HG03469 (cell line): ENCODE measurements at regions not wholly inside any gene's neighbourhood (a gene's known extent, or its start where the extent isn't known, plus 50 kb on each side); places are given as distances from the start of the nearest gene placed in this dataset.
"Not testable (repeated sequence)": the region's sequence is repeated elsewhere in the genome, so short reads cannot be mapped to it uniquely, and the experiment has no call there.

Source experiments
- ATAC-seq: cut with Tn5 transposase; IDR thresholded peaks from one replicate; pipeline ENCODE4 v1.9.1; 2021; ENCODE audit warnings: mild to moderate bottlenecking, moderate library complexity, moderate number of reproducible peaks; ENCODE audit not compliant: unreplicated experiment

GRCh38 chr6:121634586-121634985 lies 199.1 kb downstream of the GJA1 start:
- not testable (repeated sequence) for ATAC-seq

DNA sequence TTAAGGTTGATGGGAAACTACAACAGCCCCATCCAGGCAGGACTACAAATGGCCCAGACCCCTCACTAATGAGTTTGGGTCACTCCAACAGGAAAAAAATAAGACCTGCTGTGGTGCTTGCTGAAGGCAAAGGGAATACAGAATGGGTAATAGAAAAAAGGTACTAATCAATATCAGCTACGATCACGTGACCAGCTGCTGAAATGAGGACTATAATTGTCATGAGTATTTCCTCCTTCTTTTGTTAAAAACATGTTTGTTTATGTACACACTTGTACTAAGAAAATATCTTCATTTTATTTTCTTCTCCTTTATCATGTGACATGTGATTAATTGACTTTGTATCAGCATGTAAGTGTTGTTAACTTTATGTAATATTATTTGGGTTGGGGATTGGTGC lies 199.9 kb downstream of the GJA1 start:
- no peak for ATAC-seq

DNA sequence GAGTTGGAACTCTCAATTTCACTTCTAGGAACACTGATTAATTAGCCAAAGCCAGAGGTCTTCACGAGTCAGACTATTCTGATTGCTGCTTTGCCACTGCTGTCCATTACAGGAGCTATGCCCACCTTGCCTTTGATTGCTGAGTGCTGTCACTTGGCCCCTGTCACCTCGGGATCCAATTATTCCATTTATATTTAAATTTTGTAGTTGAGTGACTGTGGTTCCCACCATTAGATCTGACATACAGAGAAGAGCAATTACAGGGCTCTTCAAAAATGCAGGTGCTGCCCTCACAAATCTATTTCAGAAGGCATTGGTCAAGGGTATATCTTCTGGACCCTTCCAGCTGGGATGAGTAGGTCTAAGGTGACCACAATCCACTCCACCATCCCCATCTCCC lies 200.8 kb downstream of the GJA1 start:
- ATAC-seq = not testable (repeated sequence)

DNA sequence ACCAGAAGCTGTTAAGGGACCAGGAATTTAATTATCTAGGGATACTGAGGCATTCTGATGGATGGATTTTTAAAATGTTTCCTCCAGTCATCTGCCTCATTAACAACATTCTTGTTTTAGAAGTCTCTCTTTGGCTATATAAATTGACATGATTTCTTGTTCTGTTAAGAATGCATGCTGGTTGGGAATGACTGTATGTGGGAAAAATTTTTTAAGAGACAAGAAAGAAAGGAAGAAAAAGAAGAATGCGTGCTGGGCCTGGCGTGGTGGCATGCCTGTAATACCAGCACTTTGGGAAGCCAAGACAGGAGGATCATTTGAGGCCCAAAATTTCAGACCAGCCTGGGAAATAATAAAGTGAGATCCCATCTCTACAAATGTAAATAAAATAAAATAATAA lies 203.6 kb downstream of the GJA1 start:
- ATAC-seq = no peak

GRCh38 chr6:121641158-121641557 lies 205.7 kb downstream of the GJA1 start:
- ATAC-seq = no peak

DNA sequence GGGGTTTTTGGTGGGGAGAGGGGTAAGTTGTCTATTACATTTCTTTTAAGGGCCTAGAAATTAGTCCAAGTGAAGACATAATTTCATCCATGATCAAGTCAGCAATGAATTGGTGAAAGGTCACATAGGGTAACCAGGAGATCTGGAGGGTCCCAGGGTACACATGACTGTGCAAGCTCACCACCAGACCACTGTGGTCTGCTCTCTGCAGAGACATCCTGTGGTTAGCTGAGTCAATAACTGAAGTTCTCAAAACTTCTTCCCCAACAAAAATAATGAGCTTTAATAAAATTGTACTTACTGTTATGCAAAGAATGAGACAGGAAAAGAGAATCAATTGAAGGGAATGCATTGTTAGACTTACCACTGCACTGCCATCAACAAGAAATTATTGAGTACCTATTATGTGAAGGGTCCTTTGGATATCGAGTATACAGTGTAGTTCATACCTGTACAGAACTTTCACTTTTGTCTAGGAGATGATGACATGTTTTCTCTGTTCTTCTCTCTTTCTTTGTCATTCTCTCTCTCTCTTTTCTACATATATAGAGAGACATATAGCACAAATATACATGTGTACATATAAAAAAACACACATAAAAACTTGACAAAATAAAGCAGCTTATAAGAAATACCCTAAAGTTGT lies 209.8 kb downstream of the GJA1 start:
- ATAC-seq = no peak

- ATAC-seq = no peak
Measured at GRCh38 chr6:121647905-121648304, 212.5 kb downstream of the GJA1 start.

DNA sequence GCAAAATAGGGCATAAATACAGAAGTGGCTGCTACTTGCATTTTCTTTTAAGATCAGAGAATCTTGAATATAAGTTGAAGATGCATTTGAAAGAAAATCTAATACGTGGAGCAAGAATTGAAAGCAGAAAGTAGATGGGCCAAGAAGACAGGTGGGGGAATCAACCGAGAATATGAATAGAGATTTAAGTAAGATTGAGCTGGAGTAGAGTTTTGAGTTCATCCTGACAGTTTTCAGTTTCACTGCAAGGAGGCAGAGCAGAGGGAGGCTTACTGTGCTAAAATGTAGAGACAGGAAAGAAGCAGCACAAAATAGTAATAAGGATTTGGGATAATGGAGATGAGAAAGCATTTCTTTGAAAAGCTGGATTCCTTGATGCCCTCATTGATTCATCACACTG lies 214.5 kb downstream of the GJA1 start:
- ATAC-seq = no peak

DNA sequence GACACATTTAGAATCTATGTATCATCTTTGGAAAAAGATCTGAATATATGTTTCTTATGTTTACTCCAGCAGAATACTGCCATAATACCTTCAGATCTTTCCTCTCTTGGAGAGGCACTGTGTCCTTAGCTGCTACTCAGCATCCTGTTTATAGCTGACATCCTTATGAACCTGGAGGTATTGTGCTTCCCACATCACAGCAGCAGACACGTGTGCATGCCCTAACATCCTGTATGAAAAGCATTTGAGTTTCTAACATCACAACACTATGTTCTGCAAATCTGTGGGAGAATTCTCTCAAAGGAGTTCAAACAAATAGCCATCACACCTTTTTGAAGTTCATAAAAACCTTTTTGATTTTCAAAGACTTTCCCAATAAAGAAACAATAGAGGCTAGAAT lies 216.0 kb downstream of the GJA1 start:
- no peak for ATAC-seq

DNA sequence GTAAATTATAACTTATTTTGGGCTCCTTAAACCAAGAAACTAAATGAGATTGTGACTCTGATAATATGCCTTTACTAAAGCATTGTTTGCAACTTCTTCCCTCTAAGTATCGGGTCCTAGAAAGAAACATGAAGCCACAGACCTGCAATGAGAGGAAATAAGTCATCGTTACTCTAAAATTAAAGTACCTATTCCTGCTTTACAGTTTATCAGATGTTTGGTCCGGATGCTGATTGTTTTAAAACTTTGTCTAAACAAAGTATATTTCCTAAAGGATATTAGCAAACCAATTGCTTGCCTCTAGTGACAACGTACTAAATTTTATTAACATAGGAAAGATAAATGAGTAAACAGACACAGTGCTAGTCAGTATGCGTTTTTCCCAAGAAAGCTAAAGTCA lies 216.8 kb downstream of the GJA1 start:
- ATAC-seq = no peak

DNA sequence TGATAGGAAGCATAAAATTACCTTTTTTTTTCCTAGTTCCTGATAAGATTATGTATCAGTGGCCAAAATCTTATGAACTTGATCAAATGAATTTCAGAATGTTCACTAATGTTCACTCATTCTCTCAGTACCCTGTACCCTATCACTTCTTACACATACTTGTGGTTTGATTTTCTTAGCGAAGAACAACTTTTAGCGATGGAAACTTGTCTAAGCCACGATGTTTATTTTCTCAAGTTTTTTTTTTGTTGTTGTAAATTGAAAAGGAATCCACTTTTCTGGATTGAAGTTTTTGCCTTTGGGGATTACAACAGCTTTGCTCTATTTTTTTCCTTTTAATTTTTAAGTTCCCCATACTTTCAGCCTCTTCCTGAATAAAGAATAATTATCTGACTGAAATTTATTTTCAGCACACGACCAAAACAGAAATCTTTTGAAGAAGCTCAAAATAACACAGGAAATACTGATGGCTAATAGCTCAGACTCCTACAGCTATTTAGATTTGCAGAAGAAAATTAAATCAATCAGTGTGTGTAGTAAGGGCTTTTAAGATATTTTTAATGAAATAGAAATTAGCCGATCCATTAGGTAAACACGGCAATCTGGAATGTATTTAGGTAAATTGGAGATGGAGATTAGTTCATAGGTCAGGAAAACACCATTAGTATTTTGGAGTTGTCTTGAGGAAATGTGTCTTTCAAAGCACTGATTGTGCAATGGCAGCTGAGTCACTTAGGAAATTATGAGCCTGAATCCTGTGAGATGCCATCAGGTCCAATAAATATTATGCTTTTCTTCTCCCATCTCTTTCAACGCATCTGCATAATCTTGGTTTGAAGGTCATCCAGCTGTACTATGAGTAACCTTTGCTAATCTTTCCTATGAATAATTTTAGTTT lies 217.5 kb downstream of the GJA1 start:
- no peak for ATAC-seq

DNA sequence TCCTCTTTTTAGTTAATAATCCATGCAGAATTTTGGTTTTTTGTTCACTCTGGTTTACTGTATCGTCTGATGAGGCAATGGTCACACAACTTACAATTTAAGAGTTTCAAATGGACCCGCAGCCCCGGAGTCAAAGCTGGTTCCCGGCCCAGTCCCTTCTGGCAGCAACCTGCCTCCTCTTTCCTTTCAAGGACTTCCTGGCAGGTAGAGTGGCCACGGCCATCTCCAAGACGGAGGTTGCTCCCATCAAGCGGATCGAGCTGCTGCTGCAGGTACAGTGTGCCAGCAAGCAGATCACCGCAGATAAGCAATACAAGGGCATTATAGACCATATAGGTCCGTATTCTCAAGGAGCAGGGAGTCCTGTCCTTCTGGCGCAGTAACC lies 218.2 kb downstream of the GJA1 start:
- ATAC-seq = no peak

- no peak for ATAC-seq
Measured at GRCh38 chr6:121657972-121658371, 222.5 kb downstream of the GJA1 start.

GRCh38 chr6:121660277-121660676 lies 224.8 kb downstream of the GJA1 start:
- ATAC-seq = no peak

- ATAC-seq = no peak
Measured at GRCh38 chr6:121663292-121663810, 227.9 kb downstream of the GJA1 start.

DNA sequence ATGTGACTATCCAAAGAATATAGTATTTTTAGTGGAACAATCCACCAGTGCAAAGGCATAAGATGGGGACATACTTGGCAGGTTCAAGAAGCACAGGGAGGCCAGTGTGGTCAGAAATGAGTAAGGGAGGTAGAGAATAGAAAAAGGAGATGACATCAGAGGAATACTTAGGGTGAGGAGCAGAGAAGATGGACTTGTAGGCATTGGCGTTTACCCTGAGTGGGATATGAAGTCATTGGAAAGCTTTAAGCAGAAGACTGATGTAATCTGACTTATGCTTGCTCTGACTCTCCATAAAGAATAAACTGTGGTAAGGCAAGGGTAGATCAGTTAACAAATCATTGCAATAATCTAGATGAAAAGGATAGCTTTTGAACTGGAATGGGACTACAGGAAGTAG lies 228.7 kb downstream of the GJA1 start:
- ATAC-seq = no peak

DNA sequence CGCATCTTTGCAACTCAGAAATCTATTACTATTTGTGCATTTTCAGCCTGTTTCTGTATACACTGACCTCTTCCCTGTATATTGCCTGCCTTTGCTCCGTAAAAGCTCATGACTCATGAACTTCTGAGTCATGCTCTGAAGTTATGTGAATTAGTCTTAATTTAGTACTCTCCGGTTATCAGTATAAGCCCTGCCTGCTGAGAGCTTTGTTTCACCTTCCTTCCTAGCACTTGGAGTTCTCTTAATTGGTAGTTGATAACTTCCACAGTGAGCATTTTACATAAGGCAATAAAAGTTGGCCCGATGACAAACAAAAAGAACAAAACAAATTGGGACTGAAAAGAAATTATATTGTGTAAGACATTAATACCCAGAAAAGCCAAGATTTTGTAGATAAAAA lies 231.4 kb downstream of the GJA1 start:
- ATAC-seq = no peak

DNA sequence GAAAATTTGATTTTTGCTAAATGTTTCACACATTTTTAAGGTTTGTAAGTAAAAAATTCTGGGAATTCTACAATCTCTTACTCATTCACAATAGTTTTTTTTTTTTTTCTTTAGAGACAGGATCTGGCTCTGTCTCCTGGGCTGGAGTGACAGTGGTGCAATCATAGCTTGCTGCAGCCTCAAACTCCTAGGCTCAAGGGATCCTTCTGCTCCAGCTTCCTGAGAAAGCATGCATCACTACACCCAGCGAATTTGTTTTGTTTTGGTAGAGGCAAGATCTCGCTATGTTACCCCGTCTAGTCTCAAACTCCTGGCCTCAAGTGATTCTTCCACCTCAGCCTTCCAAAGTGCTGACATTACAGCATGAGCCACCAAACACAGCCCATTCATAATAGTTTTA lies 232.8 kb downstream of the GJA1 start:
- no peak for ATAC-seq

DNA sequence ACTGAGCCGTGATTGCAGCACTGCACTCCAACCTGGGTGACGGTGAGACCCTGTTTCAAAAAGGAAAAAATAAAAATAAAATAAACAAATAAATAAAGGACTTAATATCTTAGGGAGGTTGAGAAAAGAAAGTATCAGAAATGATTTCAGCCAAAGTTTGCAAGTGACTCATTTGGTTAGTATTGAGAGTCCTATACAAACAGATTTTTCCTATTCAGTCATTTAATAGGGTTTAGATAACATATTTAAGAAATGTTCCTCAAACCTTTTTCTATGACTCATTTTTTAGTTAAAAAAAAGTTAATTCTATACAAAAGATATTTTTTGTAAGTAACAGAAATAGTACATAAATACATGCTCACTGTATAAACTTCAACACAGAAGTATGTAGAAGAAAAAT lies 235.1 kb downstream of the GJA1 start:
- ATAC-seq = no peak

DNA sequence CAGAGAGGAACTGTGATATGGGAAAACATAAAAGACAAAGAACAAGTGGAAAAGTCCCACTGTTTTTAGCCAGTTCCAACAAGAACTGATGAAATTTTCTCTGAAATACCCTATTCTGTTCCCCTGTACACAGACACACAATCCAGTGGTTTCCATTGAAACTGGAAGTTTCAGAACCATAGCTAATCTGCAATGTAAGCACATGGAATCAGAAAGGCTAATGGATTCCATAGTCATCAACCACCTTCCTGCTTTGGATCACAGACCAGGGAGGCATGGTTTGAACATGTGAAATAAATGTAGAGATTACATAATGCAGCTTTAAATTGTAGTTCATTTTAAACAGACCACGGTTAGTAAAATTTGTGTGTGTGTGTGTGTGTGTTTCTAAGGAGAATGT lies 242.1 kb downstream of the GJA1 start:
- no peak for ATAC-seq

- ATAC-seq = no peak
Measured at GRCh38 chr6:121678245-121678644, 242.8 kb downstream of the GJA1 start.

DNA sequence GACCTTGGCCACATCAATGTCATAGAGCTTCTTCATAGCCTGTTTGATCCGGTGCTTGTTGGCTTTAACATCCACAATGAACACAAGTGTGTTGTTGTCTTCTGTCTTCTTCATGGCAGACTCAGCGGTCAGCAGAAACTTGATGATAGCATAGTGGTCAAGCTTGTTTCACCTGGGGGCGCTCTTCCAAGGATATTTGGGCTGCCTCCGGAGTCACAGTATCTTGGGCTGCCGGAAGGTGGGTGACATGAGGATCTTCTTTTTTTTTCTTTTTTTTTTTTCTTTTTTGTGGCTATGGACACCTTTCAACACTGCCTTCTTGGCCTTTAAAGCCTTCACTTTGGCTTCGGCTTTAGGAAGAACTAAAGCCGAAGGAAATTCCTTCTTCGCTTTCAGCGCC lies 244.6 kb downstream of the GJA1 start:
- ATAC-seq = no peak
